Kidney capillary endothelial cell (primary cell): ENCODE measurements at regions not wholly inside any gene's neighbourhood (a gene's known extent, or its start where the extent isn't known, plus 50 kb on each side); places are given as distances from the start of the nearest gene placed in this dataset.
A peak's percentile ranks its signal among the peaks of the same experiment; 100 is the strongest.
"Not testable (repeated sequence)": the region's sequence is repeated elsewhere in the genome, so short reads cannot be mapped to it uniquely, and the experiment has no call there.

Source experiments
- DNase-seq: peaks from one replicate; pipeline ENCODE4 v3.0.0-alpha.2; 2018; ENCODE audit warnings: low spot score

GRCh38 chr14:46433381-46433780 is 218.2 kb downstream of the RPL10L start:
- DNase-seq = no peak

DNA sequence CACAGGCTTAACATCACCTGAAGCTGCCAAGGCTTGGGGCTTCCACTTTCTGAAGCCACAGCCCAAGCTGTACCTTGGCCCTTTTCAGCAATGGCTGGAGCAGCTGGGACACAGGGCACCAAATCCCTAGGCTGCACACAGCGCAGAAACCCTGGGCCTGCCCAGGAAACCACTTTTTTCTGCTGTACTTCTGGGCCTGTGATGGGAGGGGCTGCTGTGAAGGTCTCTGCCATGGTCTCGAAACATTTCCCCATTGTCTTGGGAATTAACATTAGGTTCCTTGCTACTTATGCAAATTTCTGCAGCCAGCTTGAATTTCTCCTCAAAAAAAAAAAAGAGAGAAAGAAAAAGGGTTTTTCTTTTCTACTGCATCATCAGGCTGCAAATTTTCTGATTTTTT is 219.1 kb downstream of the RPL10L start:
- DNase-seq = no peak

DNA sequence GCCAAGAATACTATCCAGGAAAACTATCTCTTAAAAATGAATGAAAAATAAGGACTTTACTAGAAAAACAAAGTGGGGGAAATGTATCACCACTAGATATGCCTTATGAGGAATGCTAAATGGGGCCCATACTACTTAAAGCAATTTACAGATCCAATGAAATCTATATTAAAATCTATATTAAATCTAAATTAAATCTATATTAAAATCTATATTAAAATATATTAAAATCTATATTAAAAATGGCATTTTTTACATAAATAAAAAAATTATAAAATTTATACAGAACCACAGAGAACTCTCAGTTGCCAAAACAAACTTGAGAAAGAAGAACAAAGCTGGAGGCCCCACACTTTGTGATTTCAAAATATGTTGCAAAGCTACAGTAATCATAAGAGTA is 234.5 kb downstream of the RPL10L start:
- no peak for DNase-seq

GRCh38 chr14:46404865-46405811 is 246.4 kb downstream of the RPL10L start:
- no peak for DNase-seq

- DNase-seq = not testable (repeated sequence)
Measured at GRCh38 chr14:46402001-46402690, 249.4 kb downstream of the RPL10L start.

GRCh38 chr14:46401066-46401465 is 250.5 kb downstream of the RPL10L start:
- no peak for DNase-seq

GRCh38 chr14:46399049-46399448 is 252.5 kb downstream of the RPL10L start:
- DNase-seq = no peak

DNA sequence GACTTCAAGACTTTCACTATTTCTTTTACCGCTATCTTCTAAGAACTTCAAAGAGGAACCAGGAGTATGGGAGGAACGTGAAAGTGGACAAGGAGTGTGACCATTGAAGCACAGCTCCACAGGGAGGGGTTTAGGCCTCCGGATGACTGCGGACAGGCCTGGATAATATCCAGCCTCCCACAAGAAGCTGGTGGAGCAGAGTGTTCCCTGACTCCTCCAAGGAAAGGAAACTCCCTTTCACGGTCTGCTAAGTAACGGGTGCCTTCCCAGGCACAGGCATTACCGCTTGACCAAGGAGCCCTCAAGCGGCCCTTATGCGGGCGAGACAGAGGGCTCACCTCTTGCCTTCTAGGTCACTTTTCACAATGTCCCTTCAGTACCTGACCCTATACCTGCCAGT is 267.0 kb downstream of the RPL10L start:
- DNase-seq = no peak

DNA sequence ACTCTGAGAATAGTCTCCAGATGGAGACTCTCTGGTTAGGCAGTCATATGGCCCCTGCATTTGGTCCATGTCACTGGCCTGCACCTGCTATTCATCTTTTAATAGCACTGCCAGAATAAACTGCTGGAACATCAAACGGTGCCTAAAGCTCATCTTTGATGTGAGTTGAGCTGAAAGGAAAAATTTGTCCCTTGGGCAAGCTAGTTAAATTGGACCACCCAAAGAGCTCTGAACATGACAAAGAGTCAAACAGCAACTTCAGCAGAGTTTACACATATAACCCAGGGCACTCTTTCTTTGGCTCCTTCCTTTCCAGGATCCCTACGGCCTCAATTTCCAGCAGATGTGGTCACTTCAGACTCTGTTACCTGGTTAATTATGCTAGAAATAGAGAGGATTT is 269.9 kb downstream of the RPL10L start:
- DNase-seq = no peak

- DNase-seq = no peak
Measured at GRCh38 chr14:46378248-46378647, 273.3 kb downstream of the RPL10L start.

- no peak for DNase-seq
Measured at GRCh38 chr14:46377305-46377704, 274.3 kb downstream of the RPL10L start.

GRCh38 chr14:46369391-46369790 is 282.2 kb downstream of the RPL10L start:
- DNase-seq = no peak

DNA sequence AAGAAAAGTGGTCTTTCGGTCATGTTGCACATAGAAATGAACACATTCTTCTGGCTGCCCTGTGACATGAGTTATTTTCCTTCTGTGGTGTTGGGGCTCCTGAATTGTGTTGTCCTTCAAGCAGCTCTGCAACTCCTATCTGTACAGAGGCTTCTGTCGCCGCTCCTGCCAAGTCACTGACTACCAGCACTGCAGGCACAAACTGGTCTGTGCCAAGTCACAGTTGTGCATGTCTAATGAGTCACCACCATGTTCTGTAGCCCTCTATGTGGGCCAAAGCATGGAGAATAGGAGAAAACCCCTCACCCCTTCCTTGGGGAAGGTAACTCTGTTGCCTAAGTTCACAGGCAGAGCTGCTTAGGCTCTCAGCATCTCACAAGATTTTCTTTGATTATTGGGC is 283.3 kb downstream of the RPL10L start:
- no peak for DNase-seq

DNA sequence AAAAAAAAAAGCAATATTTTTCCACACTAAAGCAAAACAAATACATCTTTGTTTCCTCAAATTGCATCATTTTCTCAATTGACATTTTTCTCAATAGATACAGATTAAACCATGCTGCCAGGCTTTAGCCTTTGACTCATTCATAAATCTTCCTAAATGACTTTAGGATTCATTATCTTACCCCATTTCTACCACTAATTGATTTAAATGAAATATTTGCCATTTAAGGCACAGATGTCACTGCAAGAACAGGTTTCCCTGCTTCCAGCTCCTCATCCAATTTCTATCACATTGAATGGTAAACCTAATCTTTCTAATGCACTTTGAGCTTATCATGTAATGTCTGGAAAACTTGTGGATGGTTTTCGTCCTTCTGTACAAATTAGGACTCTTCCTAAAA is 298.7 kb downstream of the RPL10L start:
- no peak for DNase-seq

- DNase-seq = peak; percentile 34
Measured at GRCh38 chr14:46344327-46344937, 307.1 kb downstream of the RPL10L start.

GRCh38 chr14:46325777-46326176 is 325.8 kb downstream of the RPL10L start:
- no peak for DNase-seq

- no peak for DNase-seq
Measured at GRCh38 chr14:46325157-46325556, 326.4 kb downstream of the RPL10L start.

DNA sequence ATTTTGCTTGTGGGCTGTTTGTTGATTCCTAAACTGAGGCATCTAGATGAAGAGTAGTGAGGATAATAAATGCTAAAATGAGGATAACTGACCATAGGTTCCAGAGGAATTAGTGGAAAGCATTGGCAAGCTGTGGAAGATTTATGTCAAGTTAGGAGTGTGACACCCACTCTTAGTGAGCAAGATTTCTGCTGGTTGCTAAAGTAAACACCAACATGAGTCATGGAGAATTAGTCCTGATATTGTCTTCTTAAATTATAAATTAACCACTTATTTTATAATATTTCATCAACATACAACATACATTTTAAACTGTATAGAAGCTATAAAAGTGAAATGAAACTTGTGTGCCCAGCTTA is 328.2 kb downstream of the RPL10L start:
- DNase-seq = no peak

GRCh38 chr14:46322730-46323403 is 328.7 kb downstream of the RPL10L start:
- DNase-seq = no peak

DNA sequence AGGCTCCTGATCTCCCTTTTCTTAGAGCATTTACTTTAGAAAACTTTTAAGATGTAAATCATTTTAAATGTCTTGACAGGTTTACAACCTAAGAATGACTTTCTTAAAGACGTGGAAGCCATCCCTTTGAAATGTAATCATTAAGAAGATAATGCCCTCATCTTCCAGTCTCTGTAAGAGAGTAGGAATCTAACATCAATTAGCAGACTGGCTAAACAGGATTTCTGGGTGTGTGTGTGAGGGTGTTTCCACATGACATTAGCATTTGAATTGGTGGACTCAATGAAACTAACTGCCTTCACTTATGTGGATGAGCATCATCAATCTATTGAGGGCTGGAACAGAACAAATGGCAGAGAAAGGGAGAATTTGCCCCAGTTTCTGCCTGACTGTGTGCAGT is 329.5 kb downstream of the RPL10L start:
- DNase-seq = no peak

- DNase-seq = no peak
Measured at GRCh38 chr14:46306267-46306666, 345.3 kb downstream of the RPL10L start.

DNA sequence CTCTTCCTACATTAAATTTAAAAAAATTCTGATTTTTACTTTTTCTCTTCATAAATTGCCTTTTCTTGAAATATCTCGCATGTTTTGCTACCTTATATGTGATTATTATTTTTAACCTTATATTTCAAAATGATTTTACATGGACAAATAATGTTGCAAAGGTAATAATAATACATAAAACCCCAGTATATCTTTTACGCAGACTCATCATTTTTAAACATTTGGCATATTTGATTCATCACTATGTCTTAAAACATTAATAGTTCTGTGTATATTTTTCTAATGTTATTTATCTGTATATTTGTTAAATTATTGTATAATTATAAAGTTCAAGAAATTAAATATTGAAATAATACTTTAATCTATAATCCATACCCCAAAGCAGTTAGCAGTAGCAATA is 350.8 kb downstream of the RPL10L start:
- no peak for DNase-seq
